Endothelial cell of umbilical vein (primary cell): ENCODE measurements at regions not wholly inside any gene's neighbourhood (a gene's known extent, or its start where the extent isn't known, plus 50 kb on each side); places are given as distances from the start of the nearest gene placed in this dataset.

Experiments
- BruUV-seq: library from RNA; stranded (reverse); fragments of 400-500 nt; replicated peaks from 2 replicates; lab custom pipeline; 2021; lab: Mats Ljungman, UMichigan
- CTCF ChIA-PET: fragments of 300-600, 350-600 bp; sonication (Branson Sonifier 250); formaldehyde crosslinking; loops from one replicate; lab custom pipeline; 2021; ENCODE audit warnings: antibody characterized with exemption, inconsistent platforms; lab: Charles Lee
- POLR2A ChIA-PET: fragments of 300-600, 350-600 bp; sonication (Branson Sonifier 250); formaldehyde crosslinking; loops from one replicate; lab custom pipeline; 2021; ENCODE audit warnings: antibody characterized with exemption, inconsistent platforms; lab: Charles Lee
- DNase-seq: peaks from one replicate; pipeline ENCODE4 v3.0.0-alpha.2; 2011; ENCODE audit warnings: low read depth, low spot score
- FAIRE-seq: peaks from 2 replicates; lab custom pipeline; 2011; peaks lifted over from hg19 to GRCh38; lab: Jason Lieb, UNC
- H2AFZ ChIP-seq: 2 replicates; pipeline ENCODE4 v1.6.0; 2012; ENCODE audit warnings: low read depth, low read length, control low read depth, inconsistent platforms
- H3K27ac ChIP-seq: 2 replicates; pipeline ENCODE4 v1.5.1; 2011; ENCODE audit warnings: low read depth, mild to moderate bottlenecking, control low read depth, low read length, moderate library complexity; ENCODE audit not compliant: insufficient read depth
- H3K27me3 ChIP-seq, 2 experiments: 2 replicates each; pipeline versions ENCODE4 v1.6.0 to v1.6.1; 2011; ENCODE audit warnings: low read length in 2 of 2, mixed read lengths in 1 of 2; ENCODE audit not compliant: control insufficient read depth in 2 of 2, insufficient read depth in 2 of 2
- H3K36me3 ChIP-seq, 2 experiments: 2 replicates in 1 of 2; 3 replicates in 1 of 2; pipeline ENCODE4 v1.5.1; 2011; ENCODE audit warnings: low read length in 2 of 2, mild to moderate bottlenecking in 1 of 2, moderate library complexity in 1 of 2; ENCODE audit not compliant: control insufficient read depth in 2 of 2, insufficient read depth in 2 of 2; ENCODE audit errors: extremely low read depth in 1 of 2
- H3K4me1 ChIP-seq: 3 replicates; pipeline ENCODE4 v1.5.1; 2011; ENCODE audit warnings: mild to moderate bottlenecking, low read length; ENCODE audit not compliant: control insufficient read depth, insufficient read depth; ENCODE audit errors: extremely low read depth
- H3K4me2 ChIP-seq: 2 replicates; pipeline ENCODE4 v1.6.1; 2011; ENCODE audit warnings: low read length, control low read depth, mixed read lengths; ENCODE audit not compliant: insufficient read depth
- H3K4me3 ChIP-seq, 3 experiments: fragments of 200-600 bp in 1 of 3; sonication (generic), shearing (Covaris generic) in 1 of 3; replicated peaks in 1 of 3; 2 replicates each; pipeline ENCODE4 v1.5.1; 2011 to 2016; ENCODE audit warnings: control low read depth in 3 of 3, low read length in 3 of 3, mild to moderate bottlenecking in 2 of 3, inconsistent platforms in 1 of 3, low read depth in 1 of 3, moderate library complexity in 1 of 3; ENCODE audit not compliant: insufficient read depth in 1 of 3
- H3K79me2 ChIP-seq: 2 replicates; pipeline ENCODE4 v1.6.0; 2012; ENCODE audit warnings: low read length, inconsistent platforms; ENCODE audit not compliant: control insufficient read depth, insufficient read depth
- H3K9ac ChIP-seq: replicated peaks from 2 replicates; pipeline ENCODE3; 2011; ENCODE audit warnings: low read length, control low read depth; ENCODE audit not compliant: insufficient read depth; ENCODE audit errors: extremely low read depth
- H3K9me1 ChIP-seq: replicated peaks from 3 replicates; pipeline ENCODE4 v1.6.0; 2011; ENCODE audit warnings: mild to moderate bottlenecking, low read length; ENCODE audit not compliant: control insufficient read depth, insufficient read depth; ENCODE audit errors: extremely low read depth
- H3K9me3 ChIP-seq: replicated peaks from 2 replicates; pipeline ENCODE4 v1.5.1; 2012; ENCODE audit warnings: low read length, inconsistent platforms; ENCODE audit not compliant: control insufficient read depth, insufficient read depth
- H4K20me1 ChIP-seq: replicated peaks from 2 replicates; pipeline ENCODE3; 2011; ENCODE audit warnings: mild to moderate bottlenecking, low read length; ENCODE audit not compliant: control insufficient read depth, insufficient read depth; ENCODE audit errors: extremely low read depth
- EZH2 ChIP-seq: IDR thresholded peaks from 2 replicates; pipeline ENCODE4 v1.6.1; 2012; ENCODE audit warnings: borderline replicate concordance, low read depth, mild to moderate bottlenecking, moderate library complexity, low read length, inconsistent platforms; ENCODE audit not compliant: severe bottlenecking
- FOS ChIP-seq: IDR thresholded peaks from 2 replicates; pipeline ENCODE4 v1.6.1; 2011; ENCODE audit warnings: mild to moderate bottlenecking, low read length, moderate library complexity, borderline replicate concordance; ENCODE audit not compliant: insufficient read depth
- GATA2 ChIP-seq: IDR thresholded peaks from 2 replicates; pipeline ENCODE4 v1.7.0; 2011; ENCODE audit warnings: low read depth, mild to moderate bottlenecking, moderate library complexity, mixed read lengths, low read length; ENCODE audit not compliant: insufficient read length, insufficient read depth
- JUN ChIP-seq: IDR thresholded peaks from 2 replicates; pipeline ENCODE4 v1.6.1; 2011; ENCODE audit warnings: borderline replicate concordance, low read depth; ENCODE audit not compliant: insufficient read length, insufficient read depth
- MYC ChIP-seq: IDR thresholded peaks from one replicate; pipeline ENCODE4 v1.6.1; 2011; ENCODE audit warnings: mild to moderate bottlenecking, low read depth, low read length
- POLR2A ChIP-seq: IDR thresholded peaks from 2 replicates; pipeline ENCODE4 v1.6.1; 2012; ENCODE audit warnings: low read depth, mild to moderate bottlenecking, control low read depth, low read length
- POLR2AphosphoS5 ChIP-seq: IDR thresholded peaks from 2 replicates; pipeline ENCODE4 v1.6.1; 2012; ENCODE audit warnings: low read depth, mild to moderate bottlenecking, control low read depth, low read length, moderate library complexity; ENCODE audit not compliant: insufficient read depth
- dilution Hi-C: fragments of 300-500 bp; cut with MboI; formaldehyde crosslinking; loops from one replicate; pipeline ENCODE4 v1.15.0; 2019; ENCODE audit warnings: low sequenced_read_pairs; ENCODE audit not compliant: extremely low pct_ligation_motif_present
- intact Hi-C: fragments of 100-400 bp; cut with micrococcal nuclease; formaldehyde crosslinking; loops from one replicate; pipeline ENCODE4 v1.10.0; 2022
- TF ChIP-seq, protein P1 (sequence below): IDR thresholded peaks from 2 replicates; pipeline ENCODE4 v1.6.1; 2011; ENCODE audit not compliant: insufficient read depth, insufficient read length
- TF ChIP-seq, protein P2 (sequence below), 2 donors: IDR thresholded peaks; 1 replicate in 1 of 2; 2 replicates in 1 of 2; pipeline ENCODE4 v1.5.1; 2011; ENCODE audit warnings: low read length in 2 of 2, mild to moderate bottlenecking in 2 of 2, moderate library complexity in 2 of 2, control low read depth in 1 of 2, inconsistent platforms in 1 of 2, low read depth in 1 of 2; ENCODE audit not compliant: insufficient read depth in 1 of 2; ENCODE audit errors: extremely low read depth in 1 of 2

DNA sequence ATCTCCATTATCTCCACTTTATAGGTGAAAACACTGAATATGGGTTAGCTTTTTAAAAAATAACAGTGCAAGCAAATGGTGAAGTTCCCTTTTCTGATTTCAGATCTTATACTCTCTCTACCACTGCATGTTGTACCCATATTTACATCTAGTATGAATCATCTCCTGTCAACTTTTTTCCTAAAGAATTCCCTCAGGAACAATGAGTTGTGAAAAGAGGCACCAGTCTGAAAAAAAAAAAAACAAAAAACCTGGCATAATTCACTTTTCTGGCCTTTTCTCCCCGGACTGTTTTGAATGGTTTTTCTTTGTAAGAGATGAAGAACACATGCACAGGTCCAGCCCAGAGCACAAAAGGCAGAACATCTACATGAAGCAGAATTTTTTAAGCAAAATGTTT lies 596.0 kb downstream of the COL12A1 start:
- Histone ChIP-seq H3K36me3 (no peaks in the 10 kb centered on the region), H3K4me3 (no peak overlapping the region), H3K9ac (no peak overlapping the region), H3K4me1 (peaks cover 38% of the 10 kb centered on the region), H3K9me3 (no peaks in the 10 kb centered on the region), H2AFZ (no peak overlapping the region), H3K27ac (peak overlapping the region; percentile 52), H4K20me1 (no peaks in the 10 kb centered on the region), H3K9me1 (no peaks in the 10 kb centered on the region), H3K4me2 (peak overlapping the region; percentile 30), H3K79me2 (no peaks in the 10 kb centered on the region), H3K27me3 (no peaks in the 10 kb centered on the region)
- dilution Hi-C loops: no loop called here
- TF ChIP-seq GATA2 (no peak), FOS (peak; percentile 72), POLR2AphosphoS5 (no peak), MYC (no peak), JUN (peak; percentile 60), EZH2 (no peak), POLR2A (no peak)
- TF ChIP-seq, protein P1, sequence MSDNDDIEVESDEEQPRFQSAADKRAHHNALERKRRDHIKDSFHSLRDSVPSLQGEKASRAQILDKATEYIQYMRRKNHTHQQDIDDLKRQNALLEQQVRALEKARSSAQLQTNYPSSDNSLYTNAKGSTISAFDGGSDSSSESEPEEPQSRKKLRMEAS: no peak
- TF ChIP-seq, protein P2, sequence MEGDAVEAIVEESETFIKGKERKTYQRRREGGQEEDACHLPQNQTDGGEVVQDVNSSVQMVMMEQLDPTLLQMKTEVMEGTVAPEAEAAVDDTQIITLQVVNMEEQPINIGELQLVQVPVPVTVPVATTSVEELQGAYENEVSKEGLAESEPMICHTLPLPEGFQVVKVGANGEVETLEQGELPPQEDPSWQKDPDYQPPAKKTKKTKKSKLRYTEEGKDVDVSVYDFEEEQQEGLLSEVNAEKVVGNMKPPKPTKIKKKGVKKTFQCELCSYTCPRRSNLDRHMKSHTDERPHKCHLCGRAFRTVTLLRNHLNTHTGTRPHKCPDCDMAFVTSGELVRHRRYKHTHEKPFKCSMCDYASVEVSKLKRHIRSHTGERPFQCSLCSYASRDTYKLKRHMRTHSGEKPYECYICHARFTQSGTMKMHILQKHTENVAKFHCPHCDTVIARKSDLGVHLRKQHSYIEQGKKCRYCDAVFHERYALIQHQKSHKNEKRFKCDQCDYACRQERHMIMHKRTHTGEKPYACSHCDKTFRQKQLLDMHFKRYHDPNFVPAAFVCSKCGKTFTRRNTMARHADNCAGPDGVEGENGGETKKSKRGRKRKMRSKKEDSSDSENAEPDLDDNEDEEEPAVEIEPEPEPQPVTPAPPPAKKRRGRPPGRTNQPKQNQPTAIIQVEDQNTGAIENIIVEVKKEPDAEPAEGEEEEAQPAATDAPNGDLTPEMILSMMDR (IDR thresholded peaks at IDR 0.05; ENCODE audit: extremely low read depth in 1 of 2, insufficient read depth in 1 of 2, low read depth in 1 of 2, low read length in 2 of 2): no peak
- intact Hi-C loops: loop anchor here (10.0 kb wide), 1 partner anchor 355 kb away; no protein-coding TSS in a partner anchor
- peak; percentile 79 for FAIRE-seq
- POLR2A ChIA-PET: no interaction called here
- CTCF ChIA-PET: no interaction called here
- peak; percentile 75 for DNase-seq
- no TSS peak for BruUV-seq
